HG03571 (cell line): ENCODE measurements at regions not wholly inside any gene's neighbourhood (a gene's known extent, or its start where the extent isn't known, plus 50 kb on each side); places are given as distances from the start of the nearest gene placed in this dataset.

Experiments used
- ATAC-seq: cut with Tn5 transposase; IDR thresholded peaks from one replicate; pipeline ENCODE4 v1.9.1; 2021; ENCODE audit not compliant: unreplicated experiment

DNA sequence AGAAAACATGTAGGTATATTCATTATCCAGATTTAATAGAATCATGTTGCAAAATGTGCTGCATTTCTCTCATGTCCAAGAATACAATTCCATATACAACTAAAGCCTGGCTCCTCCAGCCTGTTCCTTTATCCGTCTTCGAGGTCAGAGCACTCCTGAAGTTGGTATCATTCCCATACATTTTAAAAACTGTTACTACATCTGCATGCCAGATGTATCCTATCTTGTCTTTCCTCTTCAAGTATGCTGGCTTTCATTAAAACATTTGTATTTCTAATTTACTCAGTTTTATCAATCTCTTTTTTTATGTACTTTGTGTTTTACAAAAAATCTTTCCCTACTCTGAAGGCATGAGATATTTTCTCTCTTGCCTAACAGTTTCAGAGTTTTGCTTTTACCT lies 536.6 kb upstream of the USP24 start:
- ATAC-seq: no peak

DNA sequence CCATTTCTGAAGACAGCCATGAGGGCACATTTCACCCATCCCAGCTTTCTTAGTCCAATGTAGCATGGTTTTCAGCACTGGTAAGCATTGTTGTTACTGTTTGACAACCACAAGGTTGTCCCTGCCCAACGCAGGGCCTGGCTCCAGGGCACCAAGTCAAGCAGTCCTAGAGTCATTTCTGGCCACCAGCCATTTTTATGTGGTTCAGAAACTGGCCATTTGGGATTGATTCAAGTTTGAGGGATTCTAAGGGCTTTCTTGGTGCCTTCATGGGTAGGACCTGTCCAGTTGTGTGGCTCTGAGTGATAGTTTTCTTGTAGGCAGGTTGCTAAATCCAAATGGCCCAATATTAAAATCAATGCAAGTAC lies 535.4 kb upstream of the USP24 start:
- ATAC-seq: no peak

DNA sequence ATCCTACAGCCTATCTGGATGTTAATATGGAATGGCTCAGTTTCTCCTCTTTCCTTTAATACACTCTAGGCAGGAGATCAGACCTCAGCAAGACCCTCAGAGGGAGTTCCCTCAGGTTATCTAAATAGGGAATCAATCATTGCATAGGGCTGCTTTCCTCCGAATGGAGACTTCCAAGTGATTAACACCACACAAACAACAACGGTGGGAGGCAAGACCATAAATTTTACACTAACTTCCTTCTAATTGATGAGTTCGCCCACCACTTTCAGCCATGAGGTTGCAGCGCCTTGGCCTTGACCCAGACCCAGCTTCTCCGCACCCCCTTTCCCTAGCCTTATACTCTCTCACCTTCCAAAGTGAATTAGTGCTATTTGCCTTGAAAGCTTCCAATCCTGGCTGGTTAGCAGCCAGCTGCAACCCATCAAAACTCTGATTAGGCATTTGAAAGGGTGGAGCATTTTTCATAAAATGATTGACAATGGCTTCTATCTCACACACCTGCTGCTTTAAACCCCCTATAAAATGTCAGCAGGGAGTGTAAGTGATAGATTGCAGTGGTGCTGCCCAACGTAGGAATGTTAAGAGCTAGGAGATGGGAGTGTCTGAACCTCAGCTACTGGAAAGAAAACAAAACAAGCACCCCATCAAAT lies 534.9 kb upstream of the USP24 start:
- no peak for ATAC-seq

DNA sequence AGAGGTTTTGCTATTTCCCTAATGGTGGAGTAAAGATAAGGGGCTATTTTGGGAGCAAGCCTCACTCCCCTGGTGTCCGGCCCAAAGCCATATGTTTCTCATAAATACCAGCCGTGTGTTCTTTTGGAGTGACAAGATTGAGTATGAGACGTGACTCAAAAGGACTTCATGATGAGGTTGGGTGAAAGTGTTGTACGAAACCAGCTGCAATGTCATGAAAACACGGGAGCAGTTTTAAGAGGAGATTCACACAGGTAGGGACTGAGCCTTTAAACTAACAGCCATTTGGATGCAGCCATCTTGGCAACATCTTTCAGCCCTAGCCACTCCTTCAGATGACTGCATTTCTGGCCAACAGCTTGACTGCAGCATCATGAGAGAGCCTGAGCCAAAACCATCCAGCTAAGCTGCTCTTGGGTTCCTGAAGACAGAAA lies 532.3 kb upstream of the USP24 start:
- ATAC-seq: no peak

DNA sequence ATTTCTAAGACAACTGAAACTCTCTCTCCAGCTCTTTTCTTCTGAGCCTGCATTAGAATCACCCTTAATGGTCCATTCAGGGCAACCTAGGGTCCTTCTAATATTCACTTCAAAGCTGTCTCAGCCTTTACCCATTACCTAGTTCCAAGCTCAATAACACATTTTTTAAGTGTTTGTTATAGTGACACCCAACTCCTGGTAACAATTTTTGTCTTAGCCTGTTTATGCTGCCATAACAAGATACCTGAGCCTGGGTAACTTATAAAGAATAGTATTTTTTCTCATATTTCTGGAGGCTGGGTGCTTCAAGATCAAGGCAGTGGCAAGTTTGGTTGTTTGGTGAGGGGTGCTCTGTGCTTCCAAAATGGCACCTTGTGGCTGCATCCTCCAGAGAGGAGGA lies 531.5 kb upstream of the USP24 start:
- no peak for ATAC-seq

DNA sequence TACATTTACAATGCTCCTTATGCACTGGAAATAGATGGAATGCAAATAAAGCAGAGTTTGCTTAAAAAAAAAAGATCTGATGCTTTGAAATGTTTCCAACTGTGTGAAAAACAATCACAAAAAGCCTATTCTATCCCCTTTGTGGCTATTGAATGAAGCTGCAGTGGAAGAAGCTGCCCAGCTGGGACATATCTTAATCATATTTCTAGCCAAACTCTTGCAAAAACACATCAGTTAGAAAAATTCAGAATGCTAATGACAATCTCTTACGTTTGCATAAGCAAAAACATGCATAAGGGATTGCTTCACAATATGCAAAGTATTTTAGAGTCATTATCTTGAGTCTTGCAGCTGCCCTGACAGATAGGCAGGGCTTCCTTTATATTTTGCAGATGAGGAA lies 526.4 kb upstream of the USP24 start:
- ATAC-seq: no peak

DNA sequence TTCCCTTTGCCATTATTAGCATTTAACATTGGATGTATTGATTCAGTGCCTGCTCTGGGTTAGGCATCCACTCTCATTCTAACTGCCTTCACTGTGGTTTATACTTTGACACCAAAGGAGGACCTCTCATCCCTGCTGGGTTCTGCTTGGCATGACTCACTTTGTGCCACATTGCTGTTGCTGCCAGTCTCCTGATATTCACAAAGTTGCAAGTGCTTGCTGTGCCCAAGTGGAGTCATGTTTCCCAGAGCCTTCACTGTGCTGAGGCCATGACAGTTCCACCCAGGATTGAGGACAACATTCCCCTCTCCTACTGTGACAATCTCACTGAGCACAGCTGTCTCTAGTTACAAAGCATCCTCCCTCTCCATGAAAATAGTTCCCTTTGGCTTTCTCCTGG lies 519.9 kb upstream of the USP24 start:
- ATAC-seq: no peak

DNA sequence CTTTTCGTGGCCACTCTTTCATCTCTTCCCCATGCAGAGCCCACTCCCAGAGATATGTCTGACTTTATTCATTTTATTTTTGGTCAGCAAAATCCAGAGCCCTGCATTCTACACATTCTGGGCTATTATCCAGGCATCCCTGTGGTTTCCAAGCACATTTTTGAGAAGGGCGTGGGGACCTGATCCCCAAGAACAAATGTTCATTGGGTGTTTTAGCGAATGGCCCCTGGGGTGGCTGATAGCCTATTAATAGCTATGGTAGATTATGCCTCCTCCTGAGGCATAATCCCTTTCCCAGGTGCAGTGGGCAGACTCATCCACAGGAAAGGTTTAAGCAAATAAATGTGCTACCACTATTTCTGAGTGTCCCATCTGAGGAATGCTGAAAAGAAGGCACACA lies 511.8 kb upstream of the USP24 start:
- no peak for ATAC-seq

DNA sequence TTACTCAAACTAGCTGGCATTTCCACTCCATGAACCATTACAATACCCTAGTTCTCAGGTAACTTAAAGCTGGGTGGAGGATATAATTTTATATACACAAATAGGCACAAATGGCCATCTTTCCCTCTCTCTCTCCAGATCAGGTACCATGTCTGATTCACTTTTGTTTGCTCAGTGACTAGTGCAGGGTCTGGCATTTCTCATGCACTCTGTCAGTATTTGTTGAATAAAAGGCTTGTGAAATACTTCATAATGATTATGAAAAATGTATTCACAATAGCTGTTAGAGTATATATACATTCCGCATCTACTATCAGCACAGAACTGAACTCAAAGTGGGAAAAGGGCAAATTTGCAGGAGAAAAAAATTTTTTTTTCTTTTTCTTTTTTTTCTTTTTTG lies 510.2 kb upstream of the USP24 start:
- ATAC-seq: no peak

DNA sequence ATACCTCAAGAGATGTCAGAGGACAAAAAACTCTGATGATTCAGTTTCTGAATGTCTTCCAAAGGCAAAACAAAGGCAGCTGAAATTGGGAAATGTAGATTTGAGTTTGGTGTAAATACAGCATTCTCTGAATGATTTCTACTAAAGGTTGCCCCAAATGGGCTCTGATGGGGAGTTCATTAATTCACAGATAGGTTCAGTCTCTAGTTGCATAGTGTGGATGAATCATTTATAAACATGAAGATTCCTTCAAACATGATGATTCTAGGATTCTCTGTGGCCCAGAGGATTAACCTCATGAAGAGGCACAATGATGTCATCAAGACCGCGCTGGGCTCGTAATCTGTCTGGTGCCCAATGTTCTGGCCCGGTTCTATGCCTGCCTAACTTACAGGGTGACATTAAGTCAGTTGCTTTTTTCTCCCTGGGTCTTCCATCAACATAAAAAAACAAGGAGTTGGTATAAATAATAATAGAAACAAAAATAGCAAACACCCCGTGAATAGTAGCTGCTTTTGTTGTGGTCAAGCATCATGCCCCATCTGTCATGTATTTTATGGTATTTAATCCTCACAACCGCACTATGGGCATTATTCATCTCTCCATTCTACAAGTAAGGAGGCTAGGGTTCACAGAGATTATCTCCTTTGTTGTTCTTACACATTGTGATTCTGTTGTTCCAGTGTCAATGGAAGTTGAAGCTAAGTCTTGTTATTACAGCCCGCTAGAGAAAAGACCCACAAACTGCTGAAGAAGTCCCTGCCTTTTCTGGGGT lies 509.6 kb upstream of the USP24 start:
- no peak for ATAC-seq

DNA sequence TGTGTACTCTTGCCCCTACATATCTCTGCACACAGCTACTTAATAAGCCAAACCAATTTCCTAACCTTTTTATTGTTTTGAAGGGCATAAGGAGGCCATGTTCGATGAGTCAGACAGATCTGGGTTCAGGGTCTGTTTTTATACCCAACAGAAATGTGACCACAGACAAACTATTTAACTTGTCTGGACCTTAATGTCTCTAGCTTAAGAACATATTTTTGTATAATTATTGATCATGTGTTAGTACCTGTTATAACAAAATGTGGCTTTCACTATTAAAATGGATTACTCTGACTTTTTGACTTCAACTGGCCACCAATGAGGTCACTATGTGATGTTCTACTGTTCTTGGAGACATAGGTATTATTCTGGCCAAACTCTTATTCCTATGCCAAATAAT lies 507.8 kb upstream of the USP24 start:
- ATAC-seq: no peak

DNA sequence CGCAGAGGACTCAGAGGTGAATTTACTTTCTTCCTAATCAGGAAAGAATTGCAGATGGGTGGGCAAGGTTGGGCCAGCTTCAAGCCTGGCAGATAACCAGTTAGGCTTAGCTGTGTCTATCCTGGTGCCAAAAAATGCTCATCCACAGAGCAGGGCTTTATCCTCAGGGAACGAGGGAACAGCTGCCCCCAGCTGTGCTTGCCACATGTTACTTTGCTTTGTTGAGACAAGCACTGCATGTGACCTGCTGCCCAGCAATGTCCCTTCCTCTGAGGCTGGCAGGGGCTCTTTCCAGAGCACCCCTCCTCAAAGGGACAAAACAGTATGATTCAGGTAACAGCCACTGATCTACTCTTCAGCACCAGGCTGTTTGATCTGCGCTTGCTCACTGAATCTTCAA lies 505.1 kb upstream of the USP24 start:
- no peak for ATAC-seq

DNA sequence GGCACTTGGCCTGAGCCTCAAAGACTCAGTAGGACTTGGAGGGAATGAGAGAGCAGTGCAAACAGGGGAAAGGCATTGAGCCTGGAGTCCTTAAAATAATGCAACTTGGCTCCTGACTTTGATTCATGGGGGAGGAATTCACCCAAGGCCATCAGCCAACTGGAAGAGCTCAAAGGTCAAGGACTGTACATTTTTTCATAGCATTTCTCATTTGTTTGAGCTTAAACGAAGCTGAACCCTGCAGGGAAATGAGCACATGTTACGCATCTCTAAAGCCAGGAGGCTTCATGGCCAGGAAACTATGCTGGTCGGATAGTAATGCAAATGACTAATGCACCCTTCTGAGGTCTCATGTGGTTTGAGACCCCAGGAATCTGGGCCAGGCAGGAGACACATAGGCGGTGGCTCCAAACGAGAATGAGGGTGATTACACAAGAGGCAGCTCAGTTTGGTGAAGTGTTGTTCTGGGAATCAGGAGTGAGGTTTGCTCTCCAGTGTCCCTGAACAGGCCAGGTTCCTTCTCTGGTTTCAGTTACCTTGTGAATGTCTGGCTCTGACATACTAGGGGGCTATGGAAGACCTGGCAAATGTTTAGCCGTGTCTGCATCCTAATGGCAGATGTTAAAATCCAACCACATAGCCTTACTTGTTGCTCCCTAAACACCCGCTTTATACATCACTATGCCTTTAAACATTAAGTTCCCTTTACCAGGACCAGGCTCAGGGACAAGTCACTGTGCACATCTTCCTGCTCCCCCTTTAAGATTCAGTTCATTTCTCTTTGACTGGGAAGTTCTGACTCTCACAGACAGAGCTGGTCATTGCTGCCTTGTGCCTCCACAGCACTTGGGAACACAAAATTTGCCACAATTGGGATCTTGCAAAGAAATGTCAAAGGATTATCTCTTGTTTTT lies 503.9 kb upstream of the USP24 start:
- no peak for ATAC-seq

DNA sequence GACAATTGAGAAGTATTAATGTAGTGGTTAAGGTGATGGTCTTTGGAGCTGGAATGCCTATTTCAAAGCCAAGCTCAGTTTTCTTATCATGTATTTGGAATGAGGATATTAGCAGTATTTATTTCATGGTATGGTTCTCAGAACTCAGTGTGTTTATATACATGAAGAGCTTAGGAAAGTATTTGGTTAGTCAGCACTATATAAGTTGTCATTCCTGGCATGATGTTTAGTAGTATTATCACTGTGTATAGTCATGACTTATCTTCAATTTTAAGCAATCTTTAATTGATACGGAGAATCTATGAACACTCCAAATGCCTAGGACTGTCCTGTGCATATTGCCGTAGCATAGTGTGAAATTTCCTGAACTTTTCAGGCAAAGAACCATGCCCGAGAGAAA lies 501.9 kb upstream of the USP24 start:
- no peak for ATAC-seq

DNA sequence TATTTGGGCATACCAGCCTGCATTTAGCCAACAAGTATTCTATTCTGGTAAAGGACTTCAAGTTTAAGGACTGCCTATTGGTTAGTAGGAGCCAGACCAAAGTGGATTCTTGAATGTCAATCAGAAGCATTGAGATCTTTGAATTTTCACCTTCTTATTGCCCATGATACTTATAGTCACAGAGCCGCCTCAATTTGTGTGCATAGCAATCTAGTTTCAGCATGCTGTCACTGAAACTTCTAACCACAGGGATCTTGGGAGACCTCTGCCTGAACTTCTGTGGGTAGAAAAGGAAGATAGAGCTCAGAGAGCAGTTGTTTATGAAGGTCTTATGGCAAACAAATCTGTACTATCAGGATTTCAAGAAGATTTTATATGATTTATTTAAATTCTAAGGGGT lies 501.4 kb upstream of the USP24 start:
- no peak for ATAC-seq

DNA sequence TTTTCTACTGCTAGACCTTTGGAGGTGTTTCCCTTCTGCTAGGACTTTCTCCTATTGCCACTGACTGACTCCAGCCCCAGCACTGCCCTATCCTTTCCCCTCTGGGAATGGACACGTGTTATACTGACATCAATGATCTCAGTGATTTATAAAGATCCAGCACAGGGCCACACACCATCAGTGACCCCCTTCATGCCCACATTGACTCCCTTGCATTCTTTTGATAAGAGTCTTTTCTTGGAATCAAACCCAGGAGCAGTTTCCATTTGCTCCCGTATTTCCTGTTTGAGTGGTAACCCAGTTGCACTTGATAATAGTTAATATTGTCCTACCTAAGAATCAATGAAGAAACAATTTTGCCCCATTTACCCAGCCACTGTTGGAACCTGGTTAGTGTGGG lies 501.0 kb upstream of the USP24 start:
- no peak for ATAC-seq

DNA sequence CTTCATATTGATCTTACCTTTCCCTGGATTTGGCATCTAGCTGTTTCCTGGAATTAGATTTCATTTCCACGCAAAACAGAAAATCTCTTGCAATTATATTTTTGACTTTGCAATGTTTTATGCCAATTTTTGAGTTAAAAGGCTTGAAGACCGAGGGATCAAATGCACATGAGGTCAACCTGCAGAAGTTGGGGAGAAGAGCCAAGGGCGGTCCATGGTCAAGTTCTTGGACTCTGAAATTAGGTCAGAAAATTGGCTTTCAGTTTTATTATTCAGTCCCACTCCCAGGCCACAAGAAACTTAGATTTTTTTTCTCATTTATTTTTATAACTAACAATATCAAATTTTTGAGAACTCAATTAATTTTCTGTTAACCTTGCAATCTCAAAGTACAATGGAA lies 499.1 kb upstream of the USP24 start:
- ATAC-seq: no peak

DNA sequence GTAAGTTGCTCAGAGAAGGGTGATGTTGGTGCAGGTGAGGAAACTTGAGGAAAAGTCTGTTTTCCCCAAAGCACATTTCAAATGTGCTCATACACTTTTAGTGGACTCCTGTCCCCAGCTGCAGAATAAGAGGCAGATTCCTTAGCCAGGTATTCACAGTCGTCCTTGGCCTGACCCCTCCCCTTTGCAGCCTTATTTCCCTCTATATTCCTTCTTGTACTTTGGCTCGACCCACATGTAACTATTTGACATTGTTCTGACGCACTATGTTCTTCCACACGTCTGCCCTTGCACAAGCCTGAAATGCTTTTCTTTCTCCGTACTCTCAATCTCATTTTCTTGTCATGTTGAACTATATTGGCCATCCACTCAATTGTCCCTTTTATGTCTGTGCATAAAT lies 498.4 kb upstream of the USP24 start:
- ATAC-seq: no peak

DNA sequence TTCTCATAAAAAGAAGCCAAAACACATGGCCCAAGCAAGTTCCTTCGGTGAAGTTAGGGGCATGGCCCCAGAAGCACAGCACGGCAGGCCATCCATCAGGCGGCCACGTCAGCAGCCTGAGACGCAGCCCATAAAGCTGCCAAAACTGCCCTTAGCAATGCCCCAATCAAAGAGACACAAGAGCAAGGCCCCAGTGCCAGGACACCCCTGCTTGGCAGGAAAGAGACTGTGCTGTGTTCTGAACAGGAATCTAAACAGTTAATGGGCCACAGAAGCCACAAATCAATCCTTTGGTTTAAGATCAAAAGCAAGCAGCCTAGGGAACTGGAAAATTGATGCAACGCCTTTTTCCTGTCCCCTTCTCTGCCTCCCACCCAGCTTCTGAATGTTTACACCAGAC lies 497.0 kb upstream of the USP24 start:
- no peak for ATAC-seq

DNA sequence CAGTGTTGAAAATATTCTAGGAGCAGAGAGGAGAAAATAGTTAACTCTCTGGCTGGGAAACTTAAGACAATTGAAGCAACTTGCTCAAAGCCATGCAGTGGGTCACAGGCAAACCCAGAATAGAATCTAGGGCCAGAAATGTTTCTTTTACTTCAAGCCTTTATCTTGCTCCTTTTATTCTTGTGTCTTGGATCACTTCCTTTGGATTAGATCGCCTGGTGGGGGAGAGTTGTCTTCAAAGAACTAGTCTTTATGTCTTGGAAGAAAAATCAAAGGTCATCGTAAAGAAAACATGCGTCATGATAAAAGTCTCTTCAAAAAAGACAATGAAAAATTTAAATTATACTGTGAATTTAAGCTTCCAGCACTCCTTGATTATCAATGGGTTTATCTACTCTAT lies 493.6 kb upstream of the USP24 start:
- ATAC-seq: no peak

DNA sequence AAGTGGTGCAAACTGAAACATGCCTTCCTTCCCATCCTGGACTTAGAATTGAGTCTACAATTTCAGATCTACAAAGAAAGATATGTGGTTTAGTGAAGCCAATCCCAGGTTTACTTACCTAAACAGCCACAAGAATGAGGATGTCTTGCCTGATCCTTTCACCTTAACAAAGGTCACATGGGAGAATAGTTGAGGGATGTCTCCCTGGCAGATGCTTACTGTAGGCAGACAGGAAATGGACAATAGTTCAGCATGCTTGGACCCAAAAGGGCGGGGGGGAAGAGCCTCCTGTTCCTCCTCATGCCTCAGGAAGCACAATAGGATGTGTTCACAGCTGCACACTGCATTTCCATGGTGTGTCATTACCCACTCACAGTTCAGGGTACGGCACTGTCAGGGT lies 492.7 kb upstream of the USP24 start:
- no peak for ATAC-seq

DNA sequence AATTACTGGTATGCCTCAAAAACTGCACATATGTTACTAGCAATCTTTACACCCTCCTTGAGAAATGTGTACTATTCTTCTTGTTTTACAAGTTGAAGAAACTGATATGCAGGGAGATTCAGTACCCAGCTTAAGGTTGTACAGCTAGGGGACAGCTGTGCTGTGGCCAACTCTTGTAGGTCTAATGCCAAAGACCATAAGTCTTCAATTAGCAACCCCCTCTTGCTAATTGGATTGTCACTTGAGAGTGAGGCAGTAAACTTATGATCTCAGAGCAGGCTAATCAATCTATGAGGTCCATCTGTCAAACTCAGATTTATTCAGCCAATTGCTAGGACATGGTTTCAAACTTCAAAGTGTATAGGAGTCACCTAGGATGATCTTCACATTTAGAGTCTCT lies 492.0 kb upstream of the USP24 start:
- no peak for ATAC-seq
